ENCODE measurements at regions not wholly inside any gene's neighbourhood (a gene's known extent, or its start where the extent isn't known, plus 50 kb on each side); places are given as distances from the start of the nearest gene placed in this dataset.

GRCh38 chr5:167305591-167306213 is 985.7 kb upstream of the WWC1 start:
- Histone ChIP-seq H3K4me1 (ENCODE audit: control insufficient read depth, insufficient read depth, low read length, poor library complexity, severe bottlenecking) (no peaks in the 10 kb centered on the region), H3K4me3 (ENCODE audit: low read depth, low read length) (no peak overlapping the region), H3K9me3 (ENCODE audit: control insufficient read depth in 2 of 2, low read length in 2 of 2) (no peaks in the 10 kb centered on the region), H3K27me3 (ENCODE audit: control insufficient read depth, insufficient read depth, low read length) (no peaks in the 10 kb centered on the region), H3K27ac (ENCODE audit: insufficient read depth, low read length, poor library complexity, severe bottlenecking) (no peak overlapping the region), H3K36me3 (ENCODE audit: control insufficient read depth, insufficient read depth, low read length) (no peaks in the 10 kb centered on the region)
- Mint-ChIP-seq H3K27ac (no peak overlapping the region), H3K9me3 (peaks cover 0 to 34% (median 6%) of the 10 kb centered on the region in 7 donors), H3K4me3 (no peak overlapping the region), H3K36me3 (no peaks in the 10 kb centered on the region), H3K27me3 (no peaks in the 10 kb centered on the region), H3K4me1 (no peaks in the 10 kb centered on the region)
- ATAC-seq (ENCODE audit: low read depth in 2 of 2) (no peak), DNase-seq (no peak)

- no peak overlapping the region for H3K27ac Mint-ChIP-seq
- H3K27me3 Mint-ChIP-seq, result no peaks in the 10 kb centered on the region
- no peaks in the 10 kb centered on the region for H3K36me3 Mint-ChIP-seq
- Histone ChIP-seq H3K9me3 (ENCODE audit: control insufficient read depth in 2 of 2, low read length in 2 of 2) (no peaks in the 10 kb centered on the region), H3K4me3 (ENCODE audit: low read depth, low read length) (no peak overlapping the region), H3K27me3 (ENCODE audit: control insufficient read depth, insufficient read depth, low read length) (no peaks in the 10 kb centered on the region), H3K4me1 (ENCODE audit: control insufficient read depth, insufficient read depth, low read length, poor library complexity, severe bottlenecking) (no peaks in the 10 kb centered on the region), H3K36me3 (ENCODE audit: control insufficient read depth, insufficient read depth, low read length) (no peaks in the 10 kb centered on the region), H3K27ac (ENCODE audit: insufficient read depth, low read length, poor library complexity, severe bottlenecking) (no peak overlapping the region)
- no peak overlapping the region for H3K4me3 Mint-ChIP-seq
- DNase-seq, result no peak
- H3K9me3 Mint-ChIP-seq, result peaks cover 0 to 23% (median 4%) of the 10 kb centered on the region in 7 donors
- no peak for ATAC-seq (ENCODE audit: low read depth in 2 of 2)
- no peaks in the 10 kb centered on the region for H3K4me1 Mint-ChIP-seq
These were observed 984.4 kb upstream of the WWC1 start for GRCh38 chr5:167307042-167307441.

- Histone ChIP-seq H3K4me1 (ENCODE audit: control insufficient read depth, insufficient read depth, low read length, poor library complexity, severe bottlenecking) (no peaks in the 10 kb centered on the region), H3K27ac (ENCODE audit: insufficient read depth, low read length, poor library complexity, severe bottlenecking) (no peak overlapping the region), H3K27me3 (ENCODE audit: control insufficient read depth, insufficient read depth, low read length) (no peaks in the 10 kb centered on the region), H3K36me3 (ENCODE audit: control insufficient read depth, insufficient read depth, low read length) (no peaks in the 10 kb centered on the region), H3K9me3 (ENCODE audit: control insufficient read depth in 2 of 2, low read length in 2 of 2) (no peaks in the 10 kb centered on the region), H3K4me3 (ENCODE audit: low read depth, low read length) (no peak overlapping the region)
- Mint-ChIP-seq H3K36me3 (no peaks in the 10 kb centered on the region), H3K27ac (no peak overlapping the region), H3K9me3 (peaks cover 0 to 19% (median 3%) of the 10 kb centered on the region in 7 donors), H3K4me3 (no peak overlapping the region), H3K4me1 (no peaks in the 10 kb centered on the region), H3K27me3 (no peaks in the 10 kb centered on the region)
- no peak for ATAC-seq (ENCODE audit: low read depth in 2 of 2)
- no peak for DNase-seq
These were observed 983.0 kb upstream of the WWC1 start for GRCh38 chr5:167308466-167308865.

- no peak overlapping the region for H3K27ac Mint-ChIP-seq
- H3K4me3 ChIP-seq (ENCODE audit: low read depth, low read length), result no peak overlapping the region
- no peaks in the 10 kb centered on the region for H3K4me1 ChIP-seq (ENCODE audit: control insufficient read depth, insufficient read depth, low read length, poor library complexity, severe bottlenecking)
- no peaks in the 10 kb centered on the region for H3K36me3 Mint-ChIP-seq
- H3K9me3 Mint-ChIP-seq, result peaks cover 0 to 15% (median 3%) of the 10 kb centered on the region in 7 donors
- no peaks in the 10 kb centered on the region for H3K27me3 ChIP-seq (ENCODE audit: control insufficient read depth, insufficient read depth, low read length)
- no peak for ATAC-seq (ENCODE audit: low read depth in 2 of 2)
- no peaks in the 10 kb centered on the region for H3K9me3 ChIP-seq (ENCODE audit: control insufficient read depth in 2 of 2, low read length in 2 of 2)
- no peaks in the 10 kb centered on the region for H3K4me1 Mint-ChIP-seq
- H3K27me3 Mint-ChIP-seq, result no peaks in the 10 kb centered on the region
- no peaks in the 10 kb centered on the region for H3K36me3 ChIP-seq (ENCODE audit: control insufficient read depth, insufficient read depth, low read length)
- H3K4me3 Mint-ChIP-seq, result no peak overlapping the region
- H3K27ac ChIP-seq (ENCODE audit: insufficient read depth, low read length, poor library complexity, severe bottlenecking), result no peak overlapping the region
- DNase-seq, result no peak
These were observed 981.4 kb upstream of the WWC1 start for GRCh38 chr5:167309941-167310517.

- H3K27me3 ChIP-seq (ENCODE audit: control insufficient read depth, insufficient read depth, low read length), result no peaks in the 10 kb centered on the region
- no peaks in the 10 kb centered on the region for H3K9me3 ChIP-seq (ENCODE audit: control insufficient read depth in 2 of 2, low read length in 2 of 2)
- Mint-ChIP-seq H3K4me1 (no peaks in the 10 kb centered on the region), H3K27ac (no peak overlapping the region), H3K27me3 (no peaks in the 10 kb centered on the region), H3K36me3 (no peaks in the 10 kb centered on the region), H3K4me3 (no peak overlapping the region), H3K9me3 (peaks cover 0 to 11% (median 3%) of the 10 kb centered on the region in 7 donors)
- H3K27ac ChIP-seq (ENCODE audit: insufficient read depth, low read length, poor library complexity, severe bottlenecking), result no peak overlapping the region
- no peak for ATAC-seq (ENCODE audit: low read depth in 2 of 2)
- H3K36me3 ChIP-seq (ENCODE audit: control insufficient read depth, insufficient read depth, low read length), result no peaks in the 10 kb centered on the region
- no peak for DNase-seq
- H3K4me1 ChIP-seq (ENCODE audit: control insufficient read depth, insufficient read depth, low read length, poor library complexity, severe bottlenecking), result no peaks in the 10 kb centered on the region
- H3K4me3 ChIP-seq (ENCODE audit: low read depth, low read length), result no peak overlapping the region
These were observed 980.1 kb upstream of the WWC1 start for GRCh38 chr5:167311340-167311739.

- no peak for ATAC-seq (ENCODE audit: low read depth in 2 of 2)
- no peaks in the 10 kb centered on the region for H3K27me3 Mint-ChIP-seq
- no peaks in the 10 kb centered on the region for H3K4me1 ChIP-seq (ENCODE audit: control insufficient read depth, insufficient read depth, low read length, poor library complexity, severe bottlenecking)
These were observed 979.2 kb upstream of the WWC1 start for GRCh38 chr5:167312225-167312624.

GRCh38 chr5:167315762-167316161 is 975.7 kb upstream of the WWC1 start:
- DNase-seq, result no peak
- no peaks in the 10 kb centered on the region for H3K36me3 ChIP-seq (ENCODE audit: control insufficient read depth, insufficient read depth, low read length)
- Mint-ChIP-seq H3K4me1 (no peaks in the 10 kb centered on the region), H3K27ac (no peak overlapping the region), H3K9me3 (peaks cover 0 to 11% (median 4%) of the 10 kb centered on the region in 7 donors), H3K36me3 (no peaks in the 10 kb centered on the region), H3K4me3 (no peak overlapping the region), H3K27me3 (no peaks in the 10 kb centered on the region)
- no peaks in the 10 kb centered on the region for H3K27me3 ChIP-seq (ENCODE audit: control insufficient read depth, insufficient read depth, low read length)
- no peak overlapping the region for H3K4me3 ChIP-seq (ENCODE audit: low read depth, low read length)
- H3K9me3 ChIP-seq (ENCODE audit: control insufficient read depth in 2 of 2, low read length in 2 of 2), result no peaks in the 10 kb centered on the region
- no peaks in the 10 kb centered on the region for H3K4me1 ChIP-seq (ENCODE audit: control insufficient read depth, insufficient read depth, low read length, poor library complexity, severe bottlenecking)
- H3K27ac ChIP-seq (ENCODE audit: insufficient read depth, low read length, poor library complexity, severe bottlenecking), result no peak overlapping the region
- no peak for ATAC-seq (ENCODE audit: low read depth in 2 of 2)

More at GRCh38 chr5:167312225-167312624, 979.2 kb upstream of the WWC1 start:
- no peaks in the 10 kb centered on the region for H3K27me3 ChIP-seq (ENCODE audit: control insufficient read depth, insufficient read depth, low read length)
- no peak overlapping the region for H3K27ac ChIP-seq (ENCODE audit: insufficient read depth, low read length, poor library complexity, severe bottlenecking)
- no peaks in the 10 kb centered on the region for H3K9me3 ChIP-seq (ENCODE audit: control insufficient read depth in 2 of 2, low read length in 2 of 2)
- no peak for DNase-seq
- Mint-ChIP-seq H3K4me1 (no peaks in the 10 kb centered on the region), H3K27ac (no peak overlapping the region), H3K36me3 (no peaks in the 10 kb centered on the region), H3K9me3 (peaks cover 0 to 14% (median 4%) of the 10 kb centered on the region in 7 donors), H3K4me3 (no peak overlapping the region)
- H3K4me3 ChIP-seq (ENCODE audit: low read depth, low read length), result no peak overlapping the region
- H3K36me3 ChIP-seq (ENCODE audit: control insufficient read depth, insufficient read depth, low read length), result no peaks in the 10 kb centered on the region

GRCh38 chr5:167317884-167318283 is 973.6 kb upstream of the WWC1 start:
- H3K4me3 Mint-ChIP-seq, result no peak overlapping the region
- H3K9me3 Mint-ChIP-seq, result peaks cover 0 to 11% (median 4%) of the 10 kb centered on the region in 7 donors
- Histone ChIP-seq H3K4me1 (ENCODE audit: control insufficient read depth, insufficient read depth, low read length, poor library complexity, severe bottlenecking) (no peaks in the 10 kb centered on the region), H3K9me3 (ENCODE audit: control insufficient read depth in 2 of 2, low read length in 2 of 2) (no peaks in the 10 kb centered on the region), H3K27me3 (ENCODE audit: control insufficient read depth, insufficient read depth, low read length) (no peaks in the 10 kb centered on the region), H3K4me3 (ENCODE audit: low read depth, low read length) (no peak overlapping the region), H3K27ac (ENCODE audit: insufficient read depth, low read length, poor library complexity, severe bottlenecking) (no peak overlapping the region), H3K36me3 (ENCODE audit: control insufficient read depth, insufficient read depth, low read length) (no peaks in the 10 kb centered on the region)
- H3K27ac Mint-ChIP-seq, result no peak overlapping the region
- no peaks in the 10 kb centered on the region for H3K36me3 Mint-ChIP-seq
- no peaks in the 10 kb centered on the region for H3K4me1 Mint-ChIP-seq
- DNase-seq, result no peak
- H3K27me3 Mint-ChIP-seq, result no peaks in the 10 kb centered on the region
- ATAC-seq (ENCODE audit: low read depth in 2 of 2), result no peak
